ENCODE measurements at regions not wholly inside any gene's neighbourhood (a gene's known extent, or its start where the extent isn't known, plus 50 kb on each side); places are given as distances from the start of the nearest gene placed in this dataset.

GRCh38 chr4:137825505-137825904, 293.2 kb upstream of the PCDH18 start:
- DNase-seq: no peak
- no peaks in the 10 kb centered on the region for H3K27me3 ChIP-seq

GRCh38 chr4:137823007-137823406, 290.7 kb upstream of the PCDH18 start:
- Histone ChIP-seq H3K9me3 (no peaks in the 10 kb centered on the region), H3K4me1 (no peaks in the 10 kb centered on the region), H3K27me3 (no peaks in the 10 kb centered on the region), H3K27ac (no peak overlapping the region), H3K4me3 (no peak overlapping the region), H3K36me3 (no peaks in the 10 kb centered on the region)
- TF ChIP-seq POLR2A (IDR thresholded peaks at IDR 0.05) (no peak), CTCF (IDR thresholded peaks at IDR 0.05) (no peak)
- no peak for DNase-seq

More at GRCh38 chr4:137825505-137825904, 293.2 kb upstream of the PCDH18 start:
- Histone ChIP-seq H3K4me3 (no peak overlapping the region), H3K4me1 (no peaks in the 10 kb centered on the region), H3K9me3 (peaks cover 0 to 3% (median 0%) of the 10 kb centered on the region in 4 donors), H3K36me3 (no peaks in the 10 kb centered on the region), H3K27ac (no peak overlapping the region)
- no peak for TF ChIP-seq POLR2A (IDR thresholded peaks at IDR 0.05)
- TF ChIP-seq CTCF (IDR thresholded peaks at IDR 0.05): no peak

- DNase-seq: no peak
- no peaks in the 10 kb centered on the region for H3K9me3 ChIP-seq
- no peaks in the 10 kb centered on the region for H3K27me3 ChIP-seq
- no peak overlapping the region for H3K27ac ChIP-seq
- no peak for TF ChIP-seq POLR2A (IDR thresholded peaks at IDR 0.05)
- peak in 3 of 6 experiments; percentile 32 to 53 (median 44) for TF ChIP-seq CTCF (IDR thresholded peaks at IDR 0.05)
- no peak overlapping the region for H3K4me3 ChIP-seq
- no peaks in the 10 kb centered on the region for H3K36me3 ChIP-seq
- no peaks in the 10 kb centered on the region for H3K4me1 ChIP-seq
These were observed 287.7 kb upstream of the PCDH18 start for GRCh38 chr4:137819964-137820383.

GRCh38 chr4:137812258-137812657, 280.0 kb upstream of the PCDH18 start:
- no peaks in the 10 kb centered on the region for H3K36me3 ChIP-seq
- TF ChIP-seq CTCF (IDR thresholded peaks at IDR 0.05) (no peak), POLR2A (IDR thresholded peaks at IDR 0.05) (no peak)
- H3K27ac ChIP-seq: no peak overlapping the region
- no peak overlapping the region for H3K4me3 ChIP-seq
- no peaks in the 10 kb centered on the region for H3K27me3 ChIP-seq
- DNase-seq: no peak
- no peaks in the 10 kb centered on the region for H3K9me3 ChIP-seq
- H3K4me1 ChIP-seq: no peaks in the 10 kb centered on the region

GRCh38 chr4:137806420-137806819, 274.1 kb upstream of the PCDH18 start:
- H3K9me3 ChIP-seq: no peaks in the 10 kb centered on the region
- H3K36me3 ChIP-seq: no peaks in the 10 kb centered on the region
- TF ChIP-seq CTCF (IDR thresholded peaks at IDR 0.05) (no peak), POLR2A (IDR thresholded peaks at IDR 0.05) (no peak)
- no peak overlapping the region for H3K27ac ChIP-seq
- no peaks in the 10 kb centered on the region for H3K27me3 ChIP-seq
- H3K4me3 ChIP-seq: no peak overlapping the region
- no peak for DNase-seq
- H3K4me1 ChIP-seq: no peaks in the 10 kb centered on the region

GRCh38 chr4:137804906-137805495, 272.7 kb upstream of the PCDH18 start:
- H3K27ac ChIP-seq: no peak overlapping the region
- no peak for TF ChIP-seq CTCF (IDR thresholded peaks at IDR 0.05)
- no peak for TF ChIP-seq POLR2A (IDR thresholded peaks at IDR 0.05)
- no peak for DNase-seq

More at GRCh38 chr4:137804906-137805495, 272.7 kb upstream of the PCDH18 start:
- H3K27me3 ChIP-seq: no peaks in the 10 kb centered on the region
- H3K4me3 ChIP-seq: no peak overlapping the region
- no peaks in the 10 kb centered on the region for H3K9me3 ChIP-seq
- no peaks in the 10 kb centered on the region for H3K36me3 ChIP-seq
- H3K4me1 ChIP-seq: no peaks in the 10 kb centered on the region
